OCI-LY7 (cell line): ENCODE measurements at regions not wholly inside any gene's neighbourhood (a gene's known extent, or its start where the extent isn't known, plus 50 kb on each side); places are given as distances from the start of the nearest gene placed in this dataset.

Source experiments
- BruUV-seq: library from RNA; stranded (reverse); fragments of 400-500 nt; replicated peaks from 2 replicates; lab custom pipeline; 2021; lab: Mats Ljungman, UMichigan
- CTCF ChIA-PET: fragments of 300-600 bp; sonication (Branson Sonifier 250); formaldehyde crosslinking; loops from one replicate; lab custom pipeline; 2022; ENCODE audit warnings: antibody characterized with exemption; ENCODE audit not compliant: unreplicated experiment; lab: Charles Lee
- POLR2A ChIA-PET: fragments of 300-600 bp; sonication (Branson Sonifier 250); formaldehyde crosslinking; loops from one replicate; lab custom pipeline; 2022; ENCODE audit warnings: antibody characterized with exemption; lab: Charles Lee
- DNase-seq: peaks from one replicate; pipeline ENCODE4 v3.0.0-alpha.2; 2015; ENCODE audit warnings: low spot score
- H2AFZ ChIP-seq: fragments of 200-600 bp; sonication (generic), shearing (Covaris generic); 2 replicates; pipeline ENCODE4 v1.6.1; 2014; ENCODE audit warnings: mild to moderate bottlenecking, antibody characterized with exemption, low read length, moderate library complexity
- H3K27ac ChIP-seq: fragments of 200-600 bp; sonication (generic); 2 replicates; pipeline ENCODE4 v1.5.1; 2014; ENCODE audit warnings: mixed run types, low read depth, mild to moderate bottlenecking, moderate library complexity, low read length, inconsistent platforms; ENCODE audit not compliant: poor library complexity, severe bottlenecking
- H3K36me3 ChIP-seq: fragments of 200-600 bp; sonication (generic); 2 replicates; pipeline ENCODE4 v1.6.1; 2014; ENCODE audit warnings: mild to moderate bottlenecking, antibody characterized with exemption, low read length, moderate library complexity, mixed read lengths; ENCODE audit not compliant: insufficient read depth
- H3K4me1 ChIP-seq: fragments of 200-600 bp; sonication (generic); 2 replicates; pipeline ENCODE4 v1.5.1; 2014; ENCODE audit warnings: mild to moderate bottlenecking, low read length; ENCODE audit not compliant: insufficient read depth, poor library complexity, severe bottlenecking
- H3K4me2 ChIP-seq: fragments of 200-600 bp; sonication (generic); 2 replicates; pipeline ENCODE4 v1.6.1; 2014; ENCODE audit warnings: mild to moderate bottlenecking, low read length
- H3K4me3 ChIP-seq: fragments of 200-600 bp; sonication (generic); 2 replicates; pipeline ENCODE4 v1.5.1; 2014; ENCODE audit warnings: mild to moderate bottlenecking, low read depth, low read length; ENCODE audit not compliant: poor library complexity, severe bottlenecking
- H3K79me2 ChIP-seq: fragments of 200-600 bp; sonication (generic); 2 replicates; pipeline ENCODE4 v1.6.1; 2016; ENCODE audit warnings: low read depth, mild to moderate bottlenecking, low read length, moderate library complexity, mixed read lengths; ENCODE audit not compliant: insufficient read depth
- H3K9me2 ChIP-seq: fragments of 200-600 bp; sonication (generic); 2 replicates; pipeline ENCODE4 v1.6.1; 2016; ENCODE audit warnings: mild to moderate bottlenecking, low read length, mixed read lengths; ENCODE audit not compliant: insufficient read depth
- H3K9me3 ChIP-seq: fragments of 200-600 bp; sonication (generic); 2 replicates; pipeline ENCODE4 v1.6.1; 2014; ENCODE audit warnings: mild to moderate bottlenecking, mixed run types, low read length, mixed read lengths
- H4K20me1 ChIP-seq: fragments of 200-600 bp; sonication (generic); 2 replicates; pipeline ENCODE4 v1.6.1; 2014; ENCODE audit warnings: mild to moderate bottlenecking, antibody characterized with exemption, low read length, moderate library complexity, mixed read lengths; ENCODE audit not compliant: insufficient read depth
- EZH2phosphoT487 ChIP-seq: fragments of 200-600 bp; sonication (generic); IDR thresholded peaks from 2 replicates; pipeline ENCODE4 v1.6.1; 2018; ENCODE audit warnings: low read depth, borderline replicate concordance, mild to moderate bottlenecking, mixed run types, antibody characterized with exemption, low read length, moderate library complexity, mixed read lengths
- intact Hi-C: fragments of 100-400 bp; cut with micrococcal nuclease; formaldehyde crosslinking; loops from one replicate; pipeline ENCODE4 v1.10.0; 2022; ENCODE audit not compliant: unreplicated experiment
- TF ChIP-seq, protein P1 (sequence below): fragments of 200-600 bp; sonication (generic); conservative IDR thresholded peaks from 2 replicates; pipeline ENCODE4 v1.5.1; 2014; ENCODE audit warnings: mild to moderate bottlenecking, antibody characterized with exemption, low read length, moderate library complexity, mixed read lengths

DNA sequence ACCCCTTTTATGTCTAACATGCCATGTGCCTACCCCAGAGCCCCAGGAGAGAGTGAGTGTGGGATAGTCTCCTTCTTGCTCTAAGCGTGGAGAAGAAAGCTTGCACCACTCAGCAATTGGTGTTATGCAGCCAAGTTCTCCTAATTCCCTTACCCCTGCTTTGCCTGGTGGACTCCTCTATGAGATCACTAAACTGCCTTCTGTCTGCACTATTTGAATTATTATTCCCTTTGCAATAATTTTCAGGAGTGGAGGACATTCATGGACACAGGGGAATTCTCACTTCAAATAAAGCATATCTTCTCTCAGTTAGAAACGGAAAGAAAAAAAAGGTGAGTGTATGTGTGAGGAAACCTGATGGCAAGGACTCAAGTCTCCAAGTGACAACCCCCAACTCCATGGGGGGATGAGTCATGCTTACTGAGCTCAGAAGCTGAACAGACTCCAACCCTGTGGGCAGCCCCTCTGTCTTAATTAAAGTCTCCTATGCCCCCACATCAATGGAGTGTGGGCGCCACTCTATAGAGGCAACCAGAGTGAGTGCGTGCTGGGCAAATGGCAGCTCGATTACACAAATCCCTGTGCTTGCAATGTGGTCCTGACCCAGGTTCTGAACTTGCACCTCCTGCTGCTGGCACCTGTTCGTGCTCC is 381.9 kb downstream of the RAB28 start:
- no peaks in the 10 kb centered on the region for H3K4me1 ChIP-seq
- no peak for DNase-seq
- H3K9me2 ChIP-seq = no peaks in the 10 kb centered on the region
- no peak for TF ChIP-seq EZH2phosphoT487
- TF ChIP-seq, protein P1, sequence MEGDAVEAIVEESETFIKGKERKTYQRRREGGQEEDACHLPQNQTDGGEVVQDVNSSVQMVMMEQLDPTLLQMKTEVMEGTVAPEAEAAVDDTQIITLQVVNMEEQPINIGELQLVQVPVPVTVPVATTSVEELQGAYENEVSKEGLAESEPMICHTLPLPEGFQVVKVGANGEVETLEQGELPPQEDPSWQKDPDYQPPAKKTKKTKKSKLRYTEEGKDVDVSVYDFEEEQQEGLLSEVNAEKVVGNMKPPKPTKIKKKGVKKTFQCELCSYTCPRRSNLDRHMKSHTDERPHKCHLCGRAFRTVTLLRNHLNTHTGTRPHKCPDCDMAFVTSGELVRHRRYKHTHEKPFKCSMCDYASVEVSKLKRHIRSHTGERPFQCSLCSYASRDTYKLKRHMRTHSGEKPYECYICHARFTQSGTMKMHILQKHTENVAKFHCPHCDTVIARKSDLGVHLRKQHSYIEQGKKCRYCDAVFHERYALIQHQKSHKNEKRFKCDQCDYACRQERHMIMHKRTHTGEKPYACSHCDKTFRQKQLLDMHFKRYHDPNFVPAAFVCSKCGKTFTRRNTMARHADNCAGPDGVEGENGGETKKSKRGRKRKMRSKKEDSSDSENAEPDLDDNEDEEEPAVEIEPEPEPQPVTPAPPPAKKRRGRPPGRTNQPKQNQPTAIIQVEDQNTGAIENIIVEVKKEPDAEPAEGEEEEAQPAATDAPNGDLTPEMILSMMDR = no peak
- no peaks in the 10 kb centered on the region for H4K20me1 ChIP-seq
- BruUV-seq = no TSS peak
- H3K79me2 ChIP-seq = no peaks in the 10 kb centered on the region
- ChIA-PET CTCF (no interaction called here), POLR2A (no interaction called here)
- intact Hi-C loops = loop anchor here (10.0 kb wide), 1 partner anchor 443 kb away; the partner anchor contains the start of gene NKX3-2
- no peak overlapping the region for H3K4me2 ChIP-seq
- no peak overlapping the region for H3K27ac ChIP-seq
- no peak overlapping the region for H2AFZ ChIP-seq
- H3K9me3 ChIP-seq = no peaks in the 10 kb centered on the region
- no peak overlapping the region for H3K4me3 ChIP-seq
- no peaks in the 10 kb centered on the region for H3K36me3 ChIP-seq

- H3K4me2 ChIP-seq = no peak overlapping the region
- ChIA-PET CTCF (no interaction called here), POLR2A (no interaction called here)
- no peaks in the 10 kb centered on the region for H3K9me3 ChIP-seq
- no peak overlapping the region for H2AFZ ChIP-seq
- intact Hi-C loops = no loop called here
- H3K36me3 ChIP-seq = no peaks in the 10 kb centered on the region
- TF ChIP-seq, protein P1 = no peak
- no peak for TF ChIP-seq EZH2phosphoT487
- no peaks in the 10 kb centered on the region for H4K20me1 ChIP-seq
- no peak overlapping the region for H3K4me3 ChIP-seq
- BruUV-seq = no TSS peak
- H3K79me2 ChIP-seq = no peaks in the 10 kb centered on the region
- H3K9me2 ChIP-seq = no peaks in the 10 kb centered on the region
- H3K27ac ChIP-seq = no peak overlapping the region
- H3K4me1 ChIP-seq = no peaks in the 10 kb centered on the region
- no peak for DNase-seq
These were observed 386.2 kb downstream of the RAB28 start for GRCh38 chr4:13097971-13098370.

DNA sequence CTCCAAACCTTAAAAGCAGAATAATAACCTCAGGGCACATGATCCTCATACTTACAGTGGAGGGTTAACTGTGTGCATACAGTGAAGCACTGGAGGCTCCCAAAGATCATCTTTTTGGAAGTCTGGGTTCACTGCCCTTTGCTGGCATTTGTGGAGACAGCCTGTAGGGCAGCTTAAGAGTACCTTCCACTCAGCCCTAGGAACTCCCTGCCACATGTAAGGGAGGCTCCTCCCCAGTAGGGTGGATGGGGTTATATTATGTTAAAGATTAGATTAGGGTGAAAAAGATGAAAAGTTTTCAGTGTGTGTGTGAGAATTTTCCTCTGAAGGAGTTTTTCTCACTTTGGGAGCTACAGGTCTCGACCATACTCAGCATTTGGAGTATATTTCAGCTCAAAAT is 388.4 kb downstream of the RAB28 start:
- Histone ChIP-seq H3K79me2 (no peaks in the 10 kb centered on the region), H3K36me3 (no peaks in the 10 kb centered on the region), H3K4me1 (no peaks in the 10 kb centered on the region), H3K9me2 (no peaks in the 10 kb centered on the region), H2AFZ (no peak overlapping the region), H3K4me3 (no peak overlapping the region), H4K20me1 (no peaks in the 10 kb centered on the region), H3K27ac (no peak overlapping the region), H3K9me3 (no peaks in the 10 kb centered on the region), H3K4me2 (no peak overlapping the region)
- ChIA-PET POLR2A (interaction anchor here (0.6 kb wide), 1 partner anchor 24 kb away, joined by 4 read pairs; no protein-coding TSS in a partner anchor), CTCF (no interaction called here)
- intact Hi-C loops = no loop called here
- no TSS peak for BruUV-seq
- no peak for TF ChIP-seq EZH2phosphoT487
- TF ChIP-seq, protein P1 = no peak
- DNase-seq = no peak
